ENCODE measurements at regions not wholly inside any gene's neighbourhood (a gene's known extent, or its start where the extent isn't known, plus 50 kb on each side); places are given as distances from the start of the nearest gene placed in this dataset.
"Not testable (repeated sequence)": the region's sequence is repeated elsewhere in the genome, so short reads cannot be mapped to it uniquely, and the experiment has no call there.

GRCh38 chr16:86718118-86718517, 139.8 kb downstream of the FOXL1 start:
- no peak for DNase-seq

DNA sequence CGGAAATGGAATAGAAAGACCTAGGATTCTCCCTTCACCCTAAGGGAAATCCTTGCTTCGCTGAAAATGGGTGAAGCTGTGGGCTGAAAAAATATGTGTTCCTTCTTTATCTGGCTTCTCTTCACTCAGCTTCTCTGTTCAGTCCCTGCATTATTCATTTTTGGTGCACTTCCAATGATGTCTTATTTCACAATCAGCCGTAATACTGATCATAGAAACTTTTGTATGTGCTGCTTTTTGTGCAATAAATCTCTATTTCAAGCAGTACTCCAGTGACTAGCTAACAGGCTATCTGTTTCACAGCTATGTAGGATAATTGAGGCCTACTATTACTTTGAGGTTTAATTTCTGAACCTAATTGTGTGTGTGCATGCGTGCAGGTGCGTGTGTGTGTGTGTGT, 144.6 kb downstream of the FOXL1 start:
- no peak for DNase-seq

DNA sequence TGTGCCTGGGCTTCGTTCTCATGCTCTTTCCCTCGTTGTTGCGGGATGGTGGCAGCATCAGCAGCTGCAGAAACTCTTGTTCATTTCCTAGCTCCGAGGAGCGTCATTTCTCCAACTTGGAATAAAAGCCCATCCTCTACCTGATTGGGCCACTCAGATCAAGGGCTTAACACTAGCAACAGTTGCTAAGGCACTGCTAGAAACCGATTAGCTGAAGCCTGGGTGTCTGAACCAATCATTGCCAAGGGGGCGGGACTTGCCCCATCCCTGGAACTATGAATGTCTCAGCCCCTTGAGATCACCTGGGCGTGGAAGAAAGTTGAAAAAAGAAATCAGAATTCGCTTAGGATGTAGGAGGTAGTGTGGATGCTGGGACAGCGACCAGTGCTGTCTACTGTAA, 145.3 kb downstream of the FOXL1 start:
- no peak for DNase-seq

DNA sequence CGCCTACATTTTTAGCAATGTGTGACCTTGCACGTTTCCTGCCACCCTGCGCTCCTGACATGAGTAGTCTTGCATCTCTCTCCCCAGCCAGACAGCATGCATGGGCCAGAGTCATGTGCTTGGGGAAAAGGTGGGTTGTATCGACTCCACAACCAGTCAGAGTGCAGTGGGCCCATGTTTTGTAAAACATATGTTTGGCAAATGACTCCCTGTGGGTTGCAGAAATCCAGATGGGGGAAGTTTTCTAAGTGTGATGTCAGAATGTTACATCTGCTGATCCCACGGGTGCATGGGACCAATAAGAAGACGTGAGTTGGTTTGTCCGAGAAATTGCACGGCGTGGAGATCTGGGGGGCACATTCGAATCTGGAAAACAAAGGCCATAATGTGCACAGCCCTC, 147.1 kb downstream of the FOXL1 start:
- no peak for DNase-seq

DNA sequence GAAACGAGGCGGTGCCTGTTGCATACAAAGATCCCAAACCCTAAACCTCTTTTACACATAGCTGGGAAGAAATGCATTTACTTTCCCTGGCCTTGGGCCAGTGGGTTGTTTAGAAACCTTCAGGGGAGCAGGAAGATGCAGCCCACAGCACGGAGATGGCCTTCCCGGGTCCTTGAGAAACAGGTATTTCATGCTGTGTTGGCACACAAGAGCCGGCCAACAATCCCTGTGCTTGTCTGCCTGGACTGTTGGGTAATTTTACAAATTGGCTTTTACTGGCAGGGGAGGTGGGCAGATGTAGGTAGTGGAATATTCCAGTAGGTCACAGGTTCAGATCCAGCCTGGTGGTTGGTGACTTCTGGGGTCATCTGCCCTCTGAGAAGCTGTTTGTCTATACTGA, 148.0 kb downstream of the FOXL1 start:
- DNase-seq, result no peak

DNA sequence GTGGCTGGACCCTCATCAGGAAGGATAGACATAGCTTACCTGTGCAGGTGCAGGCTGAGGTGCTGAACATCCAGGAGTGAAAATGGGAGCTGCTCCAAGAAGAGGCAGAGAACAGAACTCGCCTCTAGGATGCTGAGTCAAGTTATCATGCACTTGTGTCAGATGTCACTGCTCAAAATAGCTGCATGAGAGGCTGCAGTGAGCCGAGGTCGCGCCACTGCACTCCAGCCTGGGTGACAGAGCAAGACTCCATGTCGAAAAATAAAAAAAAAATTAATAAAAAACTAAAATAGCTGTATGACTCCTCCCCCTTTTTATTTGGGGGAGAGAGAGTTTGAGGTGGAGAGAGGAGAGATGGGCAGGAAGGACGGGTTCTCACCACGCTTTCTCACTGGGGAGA, 148.8 kb downstream of the FOXL1 start:
- DNase-seq, result no peak

DNA sequence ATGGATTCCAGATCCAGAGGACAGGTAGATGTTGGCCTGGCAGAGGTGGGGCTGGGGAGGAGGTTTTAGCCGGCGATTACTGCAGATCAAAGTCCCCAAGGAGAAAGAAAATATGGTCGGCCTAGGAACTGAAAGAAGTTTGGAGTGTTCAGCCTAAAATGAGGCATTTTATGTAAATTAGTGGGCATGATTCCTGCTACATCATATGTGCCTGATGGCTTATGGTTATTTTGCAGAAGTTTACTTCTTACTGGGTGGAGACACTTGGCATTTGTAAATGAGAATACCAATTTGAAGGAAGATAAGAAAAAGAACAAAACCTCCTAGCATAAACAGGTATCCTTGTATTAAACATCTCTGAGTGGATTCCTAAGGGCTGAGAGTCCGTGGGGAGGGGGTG, 149.3 kb downstream of the FOXL1 start:
- DNase-seq, result no peak

GRCh38 chr16:86729686-86730085, 151.3 kb downstream of the FOXL1 start:
- DNase-seq, result no peak

DNA sequence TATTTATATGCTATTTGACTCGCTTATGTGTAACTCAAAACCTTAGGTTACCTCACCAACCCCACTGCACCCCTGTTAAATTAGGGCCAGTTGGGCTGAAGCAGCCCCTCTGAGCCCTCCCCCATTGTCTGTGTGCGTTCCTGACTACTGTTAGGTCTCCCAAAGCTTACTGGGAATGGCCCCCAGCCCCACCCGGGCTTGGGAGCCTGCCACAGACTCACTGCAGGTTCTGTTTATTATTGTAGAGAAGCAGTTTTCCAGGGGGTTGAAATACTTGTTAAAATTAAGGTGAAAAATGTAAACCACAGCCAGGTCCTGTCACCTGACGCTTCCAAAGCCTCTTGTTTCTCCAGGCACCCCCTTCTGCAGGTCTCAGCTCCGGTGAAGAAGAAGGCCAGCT, 151.7 kb downstream of the FOXL1 start:
- no peak for DNase-seq

- DNase-seq, result no peak
Observed at GRCh38 chr16:86730597-86730996, 152.2 kb downstream of the FOXL1 start.

- DNase-seq, result no peak
Observed at GRCh38 chr16:86732621-86733295, 154.4 kb downstream of the FOXL1 start.

- no peak for DNase-seq
Observed at GRCh38 chr16:86733546-86734254, 155.4 kb downstream of the FOXL1 start.

DNA sequence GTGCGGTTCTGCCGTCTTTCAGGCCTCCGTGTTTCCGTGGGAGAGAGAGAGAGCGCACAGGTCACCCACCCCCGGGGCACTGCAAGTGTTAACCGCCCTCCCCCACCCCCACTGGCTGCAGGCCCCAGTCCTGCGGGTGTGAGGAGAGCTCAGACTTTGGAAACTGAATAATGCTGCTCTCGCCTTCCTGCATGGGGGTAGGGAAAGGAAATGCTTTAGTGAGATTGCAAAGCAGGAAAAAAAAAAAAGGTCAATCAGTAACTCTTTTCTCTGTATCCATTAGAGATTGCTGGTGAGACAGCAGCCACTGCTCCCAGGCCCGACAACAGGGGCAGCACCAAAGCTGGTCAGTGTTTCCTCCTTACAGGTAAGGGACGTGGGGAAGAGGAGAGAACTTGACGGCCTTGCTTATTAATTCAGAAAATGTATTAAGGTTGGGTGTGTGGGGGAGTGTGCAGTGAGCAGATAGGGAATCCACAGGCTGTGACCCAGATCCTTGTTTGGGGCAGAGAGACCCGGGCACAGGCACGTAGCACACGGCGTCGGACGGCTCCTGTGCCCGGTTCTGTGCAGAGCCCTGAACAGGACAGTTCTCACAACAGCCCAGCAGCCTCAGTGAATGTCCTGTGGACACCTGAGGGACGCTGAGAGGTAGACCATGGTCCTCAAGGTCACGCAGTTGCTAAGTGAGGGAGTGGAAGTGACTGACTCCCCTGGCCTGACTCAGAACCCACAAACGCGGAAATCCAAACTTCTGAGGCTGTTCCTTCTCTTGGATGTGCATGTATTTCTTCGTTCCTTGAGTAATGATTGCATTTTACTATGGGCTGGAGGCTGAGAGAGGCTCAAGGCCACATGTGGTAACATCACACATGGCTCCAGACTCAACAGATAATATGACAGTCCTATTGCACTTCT, 156.5 kb downstream of the FOXL1 start:
- no peak for DNase-seq

GRCh38 chr16:86735727-86736126, 157.4 kb downstream of the FOXL1 start:
- DNase-seq, result no peak

- DNase-seq, result no peak
Observed at GRCh38 chr16:86736502-86736901, 158.2 kb downstream of the FOXL1 start.

DNA sequence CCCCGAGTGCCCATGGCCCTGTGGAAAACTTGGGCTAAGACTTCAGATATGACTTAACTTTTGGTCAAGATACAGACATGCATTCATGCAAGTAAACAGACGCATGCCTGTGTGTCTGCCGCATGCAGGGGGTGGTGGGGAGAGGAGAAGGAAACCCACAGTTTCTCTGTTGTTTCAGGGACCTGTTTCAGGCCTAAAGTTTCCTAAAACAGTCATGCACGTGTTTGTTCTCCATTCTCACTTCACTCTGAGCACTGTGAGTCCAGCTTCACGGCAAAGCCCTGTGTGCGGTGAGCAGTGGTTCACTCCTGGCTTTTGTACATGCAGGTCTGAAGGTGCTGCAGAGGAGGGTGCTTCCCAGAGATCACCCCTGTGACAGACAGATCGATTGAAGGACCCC, 158.7 kb downstream of the FOXL1 start:
- DNase-seq, result no peak

DNA sequence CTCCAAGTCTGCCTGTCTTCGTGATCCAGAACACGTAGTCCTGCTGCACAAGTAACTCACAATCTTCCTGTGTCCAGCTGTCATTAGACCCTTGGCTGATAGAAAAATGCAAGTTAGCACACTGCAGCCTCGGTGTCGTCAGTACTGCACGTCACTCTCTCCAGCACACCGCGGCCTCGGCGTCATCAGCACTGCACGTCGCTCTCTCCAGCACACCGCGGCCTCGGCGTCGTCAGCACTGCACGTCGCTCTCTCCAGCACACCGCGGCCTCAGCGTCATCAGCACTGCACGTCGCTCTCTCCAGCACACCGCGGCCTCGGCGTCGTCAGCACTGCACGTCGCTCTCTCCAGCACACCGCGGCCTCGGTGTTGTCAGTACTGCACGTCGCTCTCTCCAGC, 160.0 kb downstream of the FOXL1 start:
- not testable (repeated sequence) for DNase-seq

GRCh38 chr16:86739178-86739577, 160.8 kb downstream of the FOXL1 start:
- DNase-seq, result no peak

GRCh38 chr16:86739808-86740207, 161.5 kb downstream of the FOXL1 start:
- no peak for DNase-seq

DNA sequence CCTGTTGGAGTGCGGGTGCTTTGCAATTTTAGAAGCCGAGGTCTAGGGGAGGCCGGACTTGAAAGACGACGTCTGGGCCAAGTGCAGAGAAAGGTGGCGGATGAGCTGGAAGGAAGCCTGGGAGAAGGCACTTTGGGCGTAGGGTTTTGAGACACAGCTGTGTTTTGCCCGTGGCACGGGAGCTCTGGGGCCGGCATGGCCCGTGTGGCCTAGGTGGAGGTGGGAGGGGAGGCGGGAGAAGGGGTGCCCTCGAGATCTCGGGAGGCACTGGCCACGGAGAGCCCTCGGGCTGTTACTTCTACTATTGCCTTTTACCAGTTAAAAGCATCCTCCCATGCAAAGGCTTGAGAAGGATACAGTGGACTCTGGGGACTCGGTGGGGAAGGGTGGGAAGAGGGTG, 161.9 kb downstream of the FOXL1 start:
- DNase-seq, result no peak

DNA sequence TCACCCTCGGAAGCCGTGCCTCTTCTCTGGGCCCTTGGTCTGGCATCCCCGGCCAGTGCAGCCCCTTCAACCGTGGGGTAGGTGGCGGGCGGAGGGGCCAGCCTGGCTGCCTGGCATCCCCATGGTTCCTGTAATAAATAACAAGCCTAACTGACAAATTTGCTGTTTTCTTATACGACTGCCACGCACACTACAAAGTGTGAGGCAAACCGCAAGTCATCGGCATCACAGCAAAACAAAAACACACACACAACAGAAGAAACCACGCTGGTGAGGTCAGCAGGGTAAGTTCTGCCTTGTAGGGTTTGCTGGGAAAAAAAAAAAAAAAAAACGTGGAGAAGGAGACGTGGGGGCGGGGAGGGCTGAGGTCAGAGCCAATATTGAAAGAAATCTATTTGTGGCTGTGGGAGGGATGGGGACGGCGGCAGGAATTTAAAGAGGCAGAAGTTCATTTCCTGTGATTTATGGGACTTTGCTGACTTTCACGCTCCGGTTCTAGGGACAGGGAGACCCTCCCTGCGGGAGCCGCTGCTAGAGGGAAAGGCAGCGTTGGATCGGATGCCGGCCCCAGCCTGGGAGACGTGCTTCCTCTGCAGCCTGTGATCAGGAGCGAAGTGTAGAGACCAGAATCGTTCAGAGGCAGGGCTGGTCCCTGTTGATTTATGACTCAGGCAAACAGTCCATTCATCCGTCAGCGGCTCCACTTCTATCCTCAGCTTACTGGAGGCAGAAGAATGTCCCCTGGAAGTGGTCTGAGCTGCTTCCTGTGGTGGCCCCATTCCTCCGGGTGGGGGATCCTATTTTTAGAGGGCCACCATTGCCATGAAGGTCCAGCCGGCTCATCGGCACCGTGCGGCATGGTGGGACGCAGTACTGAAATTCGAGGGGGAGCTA, 162.8 kb downstream of the FOXL1 start:
- no peak for DNase-seq

DNA sequence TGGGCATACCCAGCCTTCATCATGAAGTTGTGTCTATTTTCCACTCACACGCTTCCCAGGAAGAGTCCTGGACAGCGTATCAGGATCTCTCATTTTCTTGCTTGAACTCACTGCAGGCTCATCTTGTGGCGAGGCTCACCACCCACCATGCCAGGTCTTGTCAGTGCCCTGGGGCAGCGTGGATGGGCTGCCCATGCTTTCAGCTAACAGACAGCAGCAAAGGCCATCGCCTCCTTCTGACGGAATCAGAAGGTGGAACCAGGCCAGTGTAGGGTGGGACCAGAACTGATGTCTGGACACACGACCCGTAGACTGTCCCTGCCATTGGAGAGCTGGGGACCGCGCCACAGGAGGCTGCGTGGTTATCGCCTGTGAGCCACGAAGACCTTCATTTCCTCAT, 169.4 kb downstream of the FOXL1 start:
- DNase-seq, result no peak

GRCh38 chr16:86748652-86749051, 170.3 kb downstream of the FOXL1 start:
- DNase-seq, result no peak

Data from DMS53 (cell line).